GM18951 (cell line): ENCODE measurements at regions not wholly inside any gene's neighbourhood (a gene's known extent, or its start where the extent isn't known, plus 50 kb on each side); places are given as distances from the start of the nearest gene placed in this dataset.
"Not testable (repeated sequence)": the region's sequence is repeated elsewhere in the genome, so short reads cannot be mapped to it uniquely, and the experiment has no call there.

Source experiments
- POLR2A ChIP-seq: IDR thresholded peaks from 4 replicates; pipeline ENCODE4 v1.6.1; 2011; ENCODE audit warnings: mild to moderate bottlenecking; ENCODE audit not compliant: insufficient read length, insufficient read depth; ENCODE audit errors: extremely low read depth
- in situ Hi-C: fragments of 300-500 bp; cut with MboI; formaldehyde crosslinking; loops from one replicate; pipeline ENCODE4 v1.12.0; 2022; ENCODE audit warnings: low sequenced_read_pairs, mixed read lengths, inconsistent platforms; ENCODE audit not compliant: unreplicated experiment

GRCh38 chr6:140281767-140282166, 907.3 kb upstream of the CITED2 start:
- TF ChIP-seq POLR2A: no peak
- in situ Hi-C loops: no loop called here

GRCh38 chr6:140281236-140281635, 906.8 kb upstream of the CITED2 start:
- no peak for TF ChIP-seq POLR2A
- in situ Hi-C loops: no loop called here

- TF ChIP-seq POLR2A: no peak
- in situ Hi-C loops: no loop called here
Observed at GRCh38 chr6:140276719-140277118, 902.3 kb upstream of the CITED2 start.

GRCh38 chr6:140276133-140276532, 901.7 kb upstream of the CITED2 start:
- in situ Hi-C loops: no loop called here
- TF ChIP-seq POLR2A: no peak

- in situ Hi-C loops: no loop called here
- TF ChIP-seq POLR2A: no peak
Observed at GRCh38 chr6:140275725-140276124, 901.3 kb upstream of the CITED2 start.

- TF ChIP-seq POLR2A: no peak
- in situ Hi-C loops: no loop called here
Observed at GRCh38 chr6:140274548-140274947, 900.1 kb upstream of the CITED2 start.

- in situ Hi-C loops: no loop called here
- no peak for TF ChIP-seq POLR2A
Observed at GRCh38 chr6:140271759-140272377, 897.4 kb upstream of the CITED2 start.

GRCh38 chr6:140269591-140270165, 895.2 kb upstream of the CITED2 start:
- in situ Hi-C loops: no loop called here
- TF ChIP-seq POLR2A: no peak

- no peak for TF ChIP-seq POLR2A
- in situ Hi-C loops: no loop called here
Observed at GRCh38 chr6:140264431-140264830, 890.0 kb upstream of the CITED2 start.

- in situ Hi-C loops: not testable (repeated sequence)
Observed at GRCh38 chr6:140258302-140258701, 883.9 kb upstream of the CITED2 start.

- in situ Hi-C loops: no loop called here
- no peak for TF ChIP-seq POLR2A
Observed at GRCh38 chr6:140256248-140256647, 881.8 kb upstream of the CITED2 start.

GRCh38 chr6:140253096-140253495, 878.6 kb upstream of the CITED2 start:
- in situ Hi-C loops: no loop called here
- no peak for TF ChIP-seq POLR2A

GRCh38 chr6:140252099-140252498, 877.7 kb upstream of the CITED2 start:
- no peak for TF ChIP-seq POLR2A
- in situ Hi-C loops: no loop called here

- in situ Hi-C loops: no loop called here
- no peak for TF ChIP-seq POLR2A
Observed at GRCh38 chr6:140245296-140246040, 871.0 kb upstream of the CITED2 start.
